MV-4-11 (cell line): ENCODE measurements at regions not wholly inside any gene's neighbourhood (a gene's known extent, or its start where the extent isn't known, plus 50 kb on each side); places are given as distances from the start of the nearest gene placed in this dataset.
A peak's percentile ranks its signal among the peaks of the same experiment; 100 is the strongest.
"Not testable (repeated sequence)": the region's sequence is repeated elsewhere in the genome, so short reads cannot be mapped to it uniquely, and the experiment has no call there.

Source experiments
- DNase-seq: peaks from one replicate; lab custom pipeline; 2025; lab: John Stamatoyannopoulos, UW

GRCh38 chrX:39043838-39044550, 242.7 kb downstream of the MID1IP1 start:
- no peak for DNase-seq

DNA sequence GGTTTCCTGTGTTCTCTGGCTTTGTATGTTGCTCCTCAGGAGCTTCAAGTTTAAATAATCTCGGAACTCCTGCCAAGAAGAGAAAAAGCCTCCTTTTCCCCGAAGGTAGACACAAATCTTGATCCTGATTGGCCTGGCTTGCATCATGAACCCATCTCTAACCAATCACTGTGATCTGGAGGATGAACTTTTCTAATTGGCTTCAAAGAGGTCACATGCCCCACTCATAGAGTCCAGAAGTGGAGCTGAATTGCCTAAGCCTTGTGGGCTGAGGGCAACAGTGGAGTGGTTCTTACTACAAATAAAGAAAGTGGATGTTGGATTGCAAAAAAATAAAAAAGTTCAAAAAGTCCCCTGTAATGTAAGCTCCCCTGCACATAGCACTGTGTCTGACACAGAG, 245.9 kb downstream of the MID1IP1 start:
- peak; percentile 45 for DNase-seq

- DNase-seq = no peak
Observed at GRCh38 chrX:39049975-39050374, 248.7 kb downstream of the MID1IP1 start.

- DNase-seq = no peak
Observed at GRCh38 chrX:39050427-39050826, 249.2 kb downstream of the MID1IP1 start.

GRCh38 chrX:39052751-39053150, 251.5 kb downstream of the MID1IP1 start:
- peak; percentile 11 for DNase-seq

DNA sequence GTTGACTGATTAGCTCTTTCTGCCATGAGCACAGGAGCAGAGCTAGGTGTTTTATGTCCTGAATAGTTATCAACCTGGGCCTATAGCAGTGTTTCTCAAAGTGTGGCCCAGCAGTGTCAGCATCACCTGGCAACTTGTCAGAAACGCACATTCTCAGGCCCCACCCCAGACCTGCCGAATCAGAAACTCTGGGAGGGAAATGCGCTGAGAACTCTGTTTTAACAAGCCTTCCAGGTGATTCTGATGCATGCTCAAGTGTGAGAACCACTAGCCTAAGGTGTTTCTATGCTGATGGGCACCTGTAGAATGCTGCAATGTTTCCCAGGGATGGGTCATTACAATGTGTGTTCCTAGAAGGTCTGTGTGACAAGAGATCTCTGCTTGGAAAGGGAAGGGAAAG, 257.5 kb downstream of the MID1IP1 start:
- DNase-seq = no peak

GRCh38 chrX:39059866-39060265, 258.6 kb downstream of the MID1IP1 start:
- DNase-seq = no peak

- peak; percentile 85 for DNase-seq
Observed at GRCh38 chrX:39063037-39063436, 261.8 kb downstream of the MID1IP1 start.

DNA sequence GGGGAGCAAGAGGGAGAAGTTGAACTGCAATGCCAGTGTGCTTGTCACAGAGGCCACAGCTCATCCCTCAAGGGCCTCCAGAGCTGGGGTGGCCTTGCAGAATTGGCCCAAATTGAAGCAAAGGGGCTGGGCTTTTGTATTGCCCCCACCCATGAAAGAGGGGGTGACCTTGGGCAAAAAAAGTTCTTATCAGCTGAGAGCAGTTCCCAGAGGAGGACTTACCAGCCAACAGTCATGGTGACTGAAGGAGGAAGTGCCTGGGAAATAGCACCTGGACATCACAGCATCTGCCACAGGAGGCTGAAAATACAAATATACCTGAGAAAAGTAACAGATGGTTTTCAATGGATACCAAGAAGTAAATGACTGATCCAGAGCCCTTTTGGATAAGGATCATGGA, 262.4 kb downstream of the MID1IP1 start:
- no peak for DNase-seq

GRCh38 chrX:39065051-39065871, 264.0 kb downstream of the MID1IP1 start:
- no peak for DNase-seq

- no peak for DNase-seq
Observed at GRCh38 chrX:39067866-39068265, 266.6 kb downstream of the MID1IP1 start.

DNA sequence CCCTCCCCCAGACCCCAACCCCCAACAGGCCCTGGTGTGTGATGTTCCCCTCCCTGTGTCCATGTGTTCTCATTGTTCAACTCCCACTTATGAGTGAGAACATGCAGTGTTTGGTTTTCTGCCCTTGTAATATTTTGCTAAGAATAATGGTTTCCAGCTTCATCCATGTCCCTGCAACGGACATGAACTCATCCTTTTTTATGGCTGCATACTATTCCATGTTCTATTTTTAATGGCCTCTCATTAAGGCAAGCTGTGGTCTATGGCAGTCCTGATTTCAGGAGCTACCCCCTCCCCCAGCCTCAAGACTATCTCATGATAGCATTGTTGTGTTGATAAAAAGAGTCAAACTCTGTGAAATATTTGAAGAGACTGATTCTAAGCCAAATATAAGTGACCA, 267.4 kb downstream of the MID1IP1 start:
- DNase-seq = not testable (repeated sequence)

GRCh38 chrX:39070009-39070408, 268.8 kb downstream of the MID1IP1 start:
- no peak for DNase-seq

DNA sequence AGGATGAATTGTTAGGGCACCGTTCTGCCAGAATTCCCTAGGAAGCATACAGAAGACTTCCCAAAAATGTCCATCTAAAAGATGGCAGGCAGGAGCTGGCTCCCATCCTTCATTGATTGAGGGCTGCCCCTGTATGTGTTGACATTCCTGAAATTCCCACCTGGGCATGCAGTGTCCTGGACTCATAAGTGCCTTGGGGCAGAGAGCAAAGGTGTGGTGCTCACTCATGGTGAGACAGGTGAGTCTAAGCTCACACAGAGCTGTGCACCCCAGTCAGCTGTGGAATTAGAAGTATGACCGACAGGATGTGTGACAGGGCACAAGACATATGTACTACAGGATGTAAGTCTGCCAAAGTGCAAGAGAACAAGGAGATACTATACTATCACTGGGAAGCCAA, 271.9 kb downstream of the MID1IP1 start:
- DNase-seq = no peak

DNA sequence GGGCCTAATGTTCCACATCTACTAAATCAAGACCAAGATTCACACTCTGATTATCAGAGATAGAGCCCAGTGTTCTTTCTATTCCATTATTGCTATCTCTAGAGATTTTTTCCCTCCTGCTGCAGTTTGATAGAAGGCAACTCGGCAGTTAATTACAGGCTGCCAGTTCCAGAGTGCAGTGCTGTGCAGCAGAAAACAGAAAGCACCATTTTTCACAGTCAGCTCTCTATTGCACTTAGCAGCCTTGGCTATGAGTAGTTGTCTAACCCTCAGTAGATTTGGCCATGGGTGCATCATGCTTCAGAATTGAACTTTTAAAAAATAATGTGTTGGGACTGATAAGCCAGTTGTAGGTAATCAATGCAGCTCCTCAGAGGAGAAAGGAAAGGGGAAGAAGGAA, 295.3 kb downstream of the MID1IP1 start:
- no peak for DNase-seq

DNA sequence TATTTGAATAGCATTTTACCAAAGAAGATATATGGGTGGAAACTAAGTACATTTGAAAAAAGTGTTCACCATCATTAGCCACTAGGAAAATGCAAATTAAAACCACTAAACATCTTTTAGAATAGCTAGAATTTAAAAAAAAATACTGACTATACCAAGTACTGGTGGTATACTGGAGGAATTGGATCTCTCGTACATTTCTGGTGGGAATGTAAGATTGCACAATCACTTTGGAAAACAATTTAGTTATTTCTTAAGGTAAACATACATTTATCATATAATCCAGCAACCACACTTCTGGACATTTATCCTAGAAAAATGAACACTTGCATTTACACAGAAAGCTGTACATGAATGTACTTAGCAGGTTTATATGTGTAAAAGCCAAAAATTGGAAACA, 303.5 kb downstream of the MID1IP1 start:
- DNase-seq = no peak

- no peak for DNase-seq
Observed at GRCh38 chrX:39112143-39112542, 310.9 kb downstream of the MID1IP1 start.

GRCh38 chrX:39115166-39115565, 313.9 kb downstream of the MID1IP1 start:
- DNase-seq = no peak

DNA sequence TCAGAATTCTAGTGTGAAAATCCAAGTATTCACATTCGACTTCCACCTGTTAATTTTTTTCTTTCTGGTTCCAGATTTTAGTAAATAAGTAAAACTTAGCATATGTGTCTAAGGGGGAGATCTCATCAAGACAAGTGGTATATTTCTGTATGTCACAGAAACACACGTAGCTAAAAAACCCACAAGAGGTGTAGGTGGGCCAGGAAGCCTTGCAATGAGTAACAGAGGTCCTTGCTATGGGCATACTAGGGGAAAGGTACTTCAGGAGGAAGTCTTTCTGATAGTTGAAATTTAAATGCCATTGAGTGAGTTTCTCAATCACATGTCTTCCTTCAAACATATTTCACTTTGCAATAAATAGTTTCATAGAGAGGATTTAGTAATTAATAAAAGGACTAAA, 315.8 kb downstream of the MID1IP1 start:
- no peak for DNase-seq

DNA sequence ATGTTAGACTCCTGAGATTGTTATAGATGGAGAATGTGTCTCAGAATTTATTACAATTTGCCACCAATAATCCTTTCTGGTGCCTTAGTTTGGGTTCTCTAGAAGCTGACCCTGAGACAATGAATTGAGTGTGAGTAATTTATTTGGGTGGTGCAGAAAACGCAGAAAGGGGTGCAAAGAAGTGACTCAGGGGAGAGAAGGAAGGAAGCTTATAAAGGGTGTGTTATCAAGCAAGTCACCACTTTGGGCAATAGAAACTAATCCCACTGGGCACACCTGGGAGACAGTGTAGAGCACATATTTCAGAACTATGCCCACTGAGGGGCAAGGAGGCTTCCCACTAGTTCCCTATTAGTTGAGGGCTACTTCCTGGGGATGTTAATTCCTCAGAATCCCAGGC, 320.6 kb downstream of the MID1IP1 start:
- no peak for DNase-seq

- no peak for DNase-seq
Observed at GRCh38 chrX:39125834-39126233, 324.6 kb downstream of the MID1IP1 start.

- DNase-seq = no peak
Observed at GRCh38 chrX:39133971-39134370, 332.7 kb downstream of the MID1IP1 start.

- no peak for DNase-seq
Observed at GRCh38 chrX:39137363-39137954, 336.2 kb downstream of the MID1IP1 start.
